ENCODE measurements at regions not wholly inside any gene's neighbourhood (a gene's known extent, or its start where the extent isn't known, plus 50 kb on each side); places are given as distances from the start of the nearest gene placed in this dataset.

GRCh38 chr2:114065731-114066130 lies 175.8 kb downstream of the ACTR3 start:
- no peaks in the 10 kb centered on the region for H3K27me3 ChIP-seq
- no peak for TF ChIP-seq CTCF (IDR thresholded peaks at IDR 0.05)
- H3K9me3 ChIP-seq, result no peaks in the 10 kb centered on the region
- no peaks in the 10 kb centered on the region for H3K4me1 ChIP-seq
- no peak overlapping the region for H3K9ac ChIP-seq (ENCODE audit: low read depth in 2 of 2, low read length in 2 of 2)
- no peak for DNase-seq
- intact Hi-C loops (cut with DNase I), result no loop called here
- H3K27ac ChIP-seq, result no peak overlapping the region
- H3K36me3 ChIP-seq, result no peaks in the 10 kb centered on the region
- H3K4me3 ChIP-seq, result no peak overlapping the region

GRCh38 chr2:114066186-114066747 lies 176.4 kb downstream of the ACTR3 start:
- no peak overlapping the region for H3K4me3 ChIP-seq
- no peak for TF ChIP-seq CTCF (IDR thresholded peaks at IDR 0.05)
- H3K27me3 ChIP-seq, result no peaks in the 10 kb centered on the region
- H3K36me3 ChIP-seq, result no peaks in the 10 kb centered on the region
- intact Hi-C loops (cut with DNase I), result no loop called here
- no peaks in the 10 kb centered on the region for H3K9me3 ChIP-seq
- H3K27ac ChIP-seq, result no peak overlapping the region
- no peak for DNase-seq
- no peak overlapping the region for H3K9ac ChIP-seq (ENCODE audit: low read depth in 2 of 2, low read length in 2 of 2)
- H3K4me1 ChIP-seq, result no peaks in the 10 kb centered on the region

GRCh38 chr2:114068438-114068837 lies 178.5 kb downstream of the ACTR3 start:
- H3K27ac ChIP-seq, result no peak overlapping the region
- intact Hi-C loops (cut with DNase I), result no loop called here
- H3K4me3 ChIP-seq, result no peak overlapping the region
- DNase-seq, result no peak
- no peak overlapping the region for H3K9ac ChIP-seq (ENCODE audit: low read depth in 2 of 2, low read length in 2 of 2)
- H3K27me3 ChIP-seq, result no peaks in the 10 kb centered on the region
- no peaks in the 10 kb centered on the region for H3K9me3 ChIP-seq
- no peaks in the 10 kb centered on the region for H3K4me1 ChIP-seq
- no peak for TF ChIP-seq CTCF (IDR thresholded peaks at IDR 0.05)
- no peaks in the 10 kb centered on the region for H3K36me3 ChIP-seq

DNA sequence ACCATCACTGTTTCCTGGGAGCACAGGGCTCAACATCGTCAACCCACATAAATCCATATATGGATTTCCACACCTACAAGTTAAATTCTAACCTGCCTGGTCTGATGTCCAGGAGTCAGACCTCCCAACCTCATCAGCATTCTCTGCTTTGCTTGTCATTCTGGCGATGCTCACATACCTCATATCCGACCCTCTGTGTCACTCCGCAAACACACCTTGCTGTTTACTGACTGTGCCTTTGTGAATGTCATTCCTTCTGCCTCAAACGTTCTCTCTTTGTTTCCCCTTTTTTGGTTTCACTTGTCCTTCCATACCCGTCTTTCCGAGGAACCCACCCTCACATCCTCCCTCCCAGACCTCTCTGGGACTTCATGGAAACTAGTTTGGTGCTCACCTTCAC lies 187.1 kb downstream of the ACTR3 start:
- no peak overlapping the region for H3K9ac ChIP-seq (ENCODE audit: low read depth in 2 of 2, low read length in 2 of 2)
- no peaks in the 10 kb centered on the region for H3K36me3 ChIP-seq
- H3K9me3 ChIP-seq, result no peaks in the 10 kb centered on the region
- no peaks in the 10 kb centered on the region for H3K27me3 ChIP-seq
- DNase-seq, result no peak
- intact Hi-C loops (cut with DNase I), result no loop called here
- H3K4me3 ChIP-seq, result no peak overlapping the region
- H3K27ac ChIP-seq, result no peak overlapping the region
- H3K4me1 ChIP-seq, result no peaks in the 10 kb centered on the region
- TF ChIP-seq CTCF (IDR thresholded peaks at IDR 0.05), result no peak

DNA sequence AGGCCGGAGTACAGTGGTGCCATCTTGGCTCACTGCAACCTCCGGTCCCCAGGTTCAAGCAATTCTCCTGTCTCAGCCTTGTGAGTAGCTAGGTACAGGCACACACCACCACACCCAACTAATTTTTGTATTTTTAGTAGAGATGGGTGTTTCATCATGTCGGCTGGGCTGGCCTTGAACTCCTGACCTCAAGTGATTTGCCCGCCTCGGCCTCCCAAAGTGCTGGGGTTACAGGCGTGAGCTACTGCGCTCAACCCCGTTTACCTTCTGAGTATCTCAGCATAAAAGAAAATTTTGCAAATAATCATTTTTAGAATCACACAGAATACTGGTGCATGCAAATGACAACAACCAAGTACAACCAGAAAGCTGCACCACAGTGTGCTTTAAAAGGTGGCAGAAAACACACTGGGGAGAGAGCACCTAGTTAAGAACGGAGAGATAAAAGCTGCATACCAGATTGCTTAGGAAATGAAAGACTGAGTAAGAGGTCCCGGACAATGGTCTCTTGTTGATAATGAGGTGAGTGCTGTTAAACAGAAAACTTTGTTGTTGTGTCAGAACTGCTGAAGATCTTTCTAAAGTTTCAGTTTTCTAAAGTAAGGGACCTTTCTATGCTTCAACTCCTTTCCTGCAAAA lies 189.6 kb downstream of the ACTR3 start:
- H3K4me3 ChIP-seq, result no peak overlapping the region
- no peak for TF ChIP-seq CTCF (IDR thresholded peaks at IDR 0.05)
- intact Hi-C loops (cut with DNase I), result no loop called here

More for the DNA sequence above, 189.6 kb downstream of the ACTR3 start:
- Histone ChIP-seq H3K27ac (no peak overlapping the region), H3K4me1 (no peaks in the 10 kb centered on the region), H3K9me3 (no peaks in the 10 kb centered on the region), H3K36me3 (no peaks in the 10 kb centered on the region), H3K27me3 (no peaks in the 10 kb centered on the region), H3K9ac (ENCODE audit: low read depth in 2 of 2, low read length in 2 of 2) (no peak overlapping the region)
- DNase-seq, result no peak

All from colonic mucosa (tissue), 4 donors.